MCF 10A (cell line): ENCODE measurements at regions not wholly inside any gene's neighbourhood (a gene's known extent, or its start where the extent isn't known, plus 50 kb on each side); places are given as distances from the start of the nearest gene placed in this dataset.

Experiments
- BruUV-seq: library from RNA; stranded (reverse); fragments of 400-500 nt; replicated peaks from 2 replicates; lab custom pipeline; 2021; lab: Mats Ljungman, UMichigan
- CTCF ChIA-PET: fragments of 300-600 bp; sonication (Branson Sonifier 250); formaldehyde crosslinking; extraction: SDS; loops from one replicate; lab custom pipeline; 2021; ENCODE audit warnings: antibody characterized with exemption, inconsistent platforms; lab: Yijun Ruan, JAX
- POLR2A ChIA-PET: fragments of 300-600, 350-650 bp; sonication (Branson Sonifier 250); formaldehyde crosslinking; extraction: SDS; loops from one replicate; lab custom pipeline; 2020; ENCODE audit warnings: antibody characterized with exemption, inconsistent platforms; lab: Yijun Ruan, JAX
- DNase-seq: peaks from one replicate; pipeline ENCODE4 v3.0.0-alpha.2; 2018; ENCODE audit not compliant: unreplicated experiment
- H3K27ac Mint-ChIP-seq: one replicate; pipeline ENCODE4 v1.8.0; 2022; ENCODE audit warnings: mild to moderate bottlenecking, low read depth, mixed read lengths; ENCODE audit not compliant: unreplicated experiment
- H3K27me3 Mint-ChIP-seq: one replicate; pipeline ENCODE4 v1.8.0; 2022; ENCODE audit warnings: mixed read lengths; ENCODE audit not compliant: insufficient read depth, unreplicated experiment
- H3K36me3 Mint-ChIP-seq: one replicate; pipeline ENCODE4 v1.8.0; 2022; ENCODE audit warnings: mild to moderate bottlenecking, moderate library complexity, mixed read lengths; ENCODE audit not compliant: insufficient read depth, unreplicated experiment
- H3K4me1 Mint-ChIP-seq: one replicate; pipeline ENCODE4 v1.8.0; 2022; ENCODE audit warnings: mixed read lengths; ENCODE audit not compliant: insufficient read depth, unreplicated experiment
- H3K4me3 Mint-ChIP-seq: one replicate; pipeline ENCODE4 v1.8.0; 2022; ENCODE audit warnings: mild to moderate bottlenecking, moderate library complexity, mixed read lengths; ENCODE audit not compliant: unreplicated experiment
- H3K9me3 Mint-ChIP-seq: one replicate; pipeline ENCODE4 v1.8.0; 2022; ENCODE audit warnings: mixed read lengths; ENCODE audit not compliant: unreplicated experiment
- CTCF ChIP-seq: fragments of 200-600 bp; IDR thresholded peaks from one replicate; pipeline ENCODE4 v1.8.0; 2022; ENCODE audit warnings: antibody characterized with exemption, mild to moderate bottlenecking; ENCODE audit not compliant: unreplicated experiment
- intact Hi-C: fragments of 100-400 bp; cut with micrococcal nuclease; formaldehyde crosslinking; loops from 2 replicates; pipeline ENCODE4 v1.14.1; 2022

DNA sequence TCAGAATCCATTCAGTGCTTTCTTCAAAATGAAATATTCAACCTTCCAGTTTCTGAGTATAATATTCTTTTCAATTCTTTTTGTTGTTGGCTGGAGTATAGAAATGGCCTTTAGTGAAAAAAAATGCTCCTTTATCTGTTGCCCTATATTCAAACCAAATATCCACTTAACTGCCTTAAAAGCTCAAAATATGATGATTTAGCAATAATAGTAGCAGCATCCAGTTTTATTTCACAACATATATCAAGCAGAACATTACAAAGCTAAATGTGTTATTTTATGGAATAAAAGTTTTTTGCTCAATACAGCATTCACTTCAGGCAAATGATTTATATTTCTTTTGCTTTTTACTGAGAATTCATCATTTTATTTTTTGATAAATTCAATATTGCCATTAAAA is 322.4 kb upstream of the EYS start:
- no peak for DNase-seq
- H3K27ac Mint-ChIP-seq: no peak overlapping the region
- no peaks in the 10 kb centered on the region for H3K36me3 Mint-ChIP-seq
- no TSS peak for BruUV-seq
- intact Hi-C loops: no loop called here
- H3K4me3 Mint-ChIP-seq: no peak overlapping the region
- H3K4me1 Mint-ChIP-seq: no peaks in the 10 kb centered on the region
- ChIA-PET POLR2A (no interaction called here), CTCF (interaction anchor here (0.7 kb wide), 1 partner anchor 24 kb away, joined by 5 read pairs; no protein-coding TSS in a partner anchor)
- no peaks in the 10 kb centered on the region for H3K27me3 Mint-ChIP-seq
- no peak for TF ChIP-seq CTCF
- no peaks in the 10 kb centered on the region for H3K9me3 Mint-ChIP-seq

DNA sequence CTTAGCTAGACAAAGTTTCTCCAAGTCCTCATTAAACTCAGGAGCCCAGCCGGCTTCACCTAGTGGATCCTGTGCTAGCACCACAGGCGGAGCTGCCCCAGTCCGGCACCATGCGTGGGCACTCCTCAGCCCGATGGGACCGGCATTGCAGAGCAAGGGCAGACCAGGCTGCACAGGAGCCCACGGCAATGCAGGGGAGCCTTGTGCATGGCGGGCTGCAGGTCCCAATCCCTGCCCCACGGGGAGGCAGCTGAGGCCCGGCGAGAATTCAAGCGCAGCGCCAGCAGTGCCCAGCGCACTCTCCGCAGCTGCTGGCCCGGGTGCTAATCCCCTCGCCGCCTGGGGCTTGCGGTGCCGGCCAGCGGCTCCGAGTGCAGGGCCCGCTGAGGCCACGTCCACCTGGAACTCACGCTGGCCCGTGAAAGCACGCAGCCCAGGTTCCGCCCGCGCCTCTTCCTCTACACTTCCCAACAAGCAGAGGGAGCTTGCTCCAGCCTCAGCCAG is 292.3 kb upstream of the EYS start:
- Mint-ChIP-seq H3K4me3 (no peak overlapping the region), H3K4me1 (no peaks in the 10 kb centered on the region)

DNA sequence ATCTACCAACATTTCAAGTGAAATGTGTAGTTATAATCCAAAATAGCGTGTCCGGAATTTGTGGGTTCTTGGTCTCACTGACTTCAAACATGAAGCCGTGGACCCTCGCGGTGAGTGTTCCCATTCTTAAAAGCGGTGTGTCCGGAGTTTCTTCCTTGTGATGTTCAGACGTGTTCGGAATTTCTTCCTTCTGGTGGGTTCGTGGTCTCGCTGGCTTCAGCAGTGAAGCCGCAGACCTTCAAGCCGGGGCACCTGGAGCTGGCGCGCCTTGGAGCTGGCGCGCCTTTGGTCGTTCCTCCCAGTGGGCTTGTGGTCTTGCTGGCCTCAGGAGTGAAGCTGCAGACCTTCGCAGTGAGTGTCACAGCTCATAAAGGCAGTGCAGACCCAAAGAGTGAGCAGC is 291.5 kb upstream of the EYS start:
- intact Hi-C loops: no loop called here
- TF ChIP-seq CTCF: no peak
- H3K4me1 Mint-ChIP-seq: no peaks in the 10 kb centered on the region
- ChIA-PET POLR2A (no interaction called here), CTCF (no interaction called here)
- peaks cover 5% of the 10 kb centered on the region for H3K36me3 Mint-ChIP-seq
- no peak overlapping the region for H3K4me3 Mint-ChIP-seq
- H3K27ac Mint-ChIP-seq: no peak overlapping the region
- no peaks in the 10 kb centered on the region for H3K9me3 Mint-ChIP-seq
- DNase-seq: no peak
- H3K27me3 Mint-ChIP-seq: no peaks in the 10 kb centered on the region
- no TSS peak for BruUV-seq

More for the DNA sequence above, 292.3 kb upstream of the EYS start:
- no TSS peak for BruUV-seq
- no peak for DNase-seq
- ChIA-PET POLR2A (no interaction called here), CTCF (no interaction called here)
- H3K27ac Mint-ChIP-seq: no peak overlapping the region
- H3K9me3 Mint-ChIP-seq: no peaks in the 10 kb centered on the region
- no peaks in the 10 kb centered on the region for H3K27me3 Mint-ChIP-seq
- intact Hi-C loops: no loop called here
- peaks cover 5% of the 10 kb centered on the region for H3K36me3 Mint-ChIP-seq
- TF ChIP-seq CTCF: no peak

DNA sequence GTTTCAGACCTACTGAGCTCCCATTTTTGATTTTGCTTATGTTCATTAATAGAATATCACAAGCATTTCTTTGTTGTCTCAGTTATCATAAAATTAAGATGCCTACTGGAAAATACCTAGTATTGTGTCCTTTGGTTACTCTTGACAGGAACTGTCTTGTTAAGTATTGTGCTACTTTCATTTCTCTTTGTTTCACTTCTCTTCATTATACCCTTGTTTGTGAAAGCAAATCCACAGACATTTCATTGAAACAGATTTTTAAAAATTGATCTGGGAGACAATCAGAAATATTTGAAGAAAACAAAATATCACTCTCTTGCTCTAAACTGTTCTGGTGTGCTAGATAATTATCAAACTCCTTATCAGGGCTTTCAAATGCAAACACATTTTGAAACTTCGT is 290.5 kb upstream of the EYS start:
- H3K27ac Mint-ChIP-seq: peak overlapping the region; percentile 6
- no peaks in the 10 kb centered on the region for H3K27me3 Mint-ChIP-seq
- no peak overlapping the region for H3K4me3 Mint-ChIP-seq
- POLR2A ChIA-PET: no interaction called here
- no TSS peak for BruUV-seq
- intact Hi-C loops: no loop called here
- H3K9me3 Mint-ChIP-seq: no peaks in the 10 kb centered on the region
- TF ChIP-seq CTCF: no peak
- H3K4me1 Mint-ChIP-seq: no peaks in the 10 kb centered on the region
- peaks cover 5% of the 10 kb centered on the region for H3K36me3 Mint-ChIP-seq
- CTCF ChIA-PET: no interaction called here
- no peak for DNase-seq
